AG09319 (cell line): ENCODE measurements at regions not wholly inside any gene's neighbourhood (a gene's known extent, or its start where the extent isn't known, plus 50 kb on each side); places are given as distances from the start of the nearest gene placed in this dataset.

Experiments
- DNase-seq: peaks from one replicate; pipeline ENCODE4 v3.0.0-alpha.2; 2010; ENCODE audit warnings: low read depth; ENCODE audit errors: extremely low read depth
- CTCF ChIP-seq: IDR thresholded peaks from 2 replicates; pipeline ENCODE4 v1.5.1; 2011; ENCODE audit warnings: low read depth, mild to moderate bottlenecking, inconsistent platforms, low read length, moderate library complexity

DNA sequence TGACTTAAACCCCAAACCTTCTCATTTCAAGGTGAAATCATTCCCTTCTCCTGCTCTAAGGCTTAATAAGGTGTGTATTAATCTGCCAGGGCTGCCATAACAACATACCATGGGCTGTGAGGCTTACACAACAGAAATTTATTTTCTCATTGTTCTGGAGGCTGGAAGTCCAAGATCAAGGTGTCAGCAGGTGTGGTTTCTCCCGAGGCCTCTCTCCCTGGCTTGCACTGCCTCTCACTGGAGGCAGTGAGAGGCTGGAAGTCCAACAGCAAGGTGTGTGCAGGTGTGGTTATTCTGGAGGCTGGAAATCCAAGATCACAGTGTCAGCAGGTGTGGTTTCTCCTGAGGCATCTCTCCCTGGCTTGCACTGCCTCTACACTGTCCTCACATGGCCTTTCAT lies 280.3 kb upstream of the TUT7 start:
- TF ChIP-seq CTCF, result no peak
- DNase-seq, result no peak

- no peak for DNase-seq
- no peak for TF ChIP-seq CTCF
These were observed 279.7 kb upstream of the TUT7 start for GRCh38 chr9:86633945-86634344.

DNA sequence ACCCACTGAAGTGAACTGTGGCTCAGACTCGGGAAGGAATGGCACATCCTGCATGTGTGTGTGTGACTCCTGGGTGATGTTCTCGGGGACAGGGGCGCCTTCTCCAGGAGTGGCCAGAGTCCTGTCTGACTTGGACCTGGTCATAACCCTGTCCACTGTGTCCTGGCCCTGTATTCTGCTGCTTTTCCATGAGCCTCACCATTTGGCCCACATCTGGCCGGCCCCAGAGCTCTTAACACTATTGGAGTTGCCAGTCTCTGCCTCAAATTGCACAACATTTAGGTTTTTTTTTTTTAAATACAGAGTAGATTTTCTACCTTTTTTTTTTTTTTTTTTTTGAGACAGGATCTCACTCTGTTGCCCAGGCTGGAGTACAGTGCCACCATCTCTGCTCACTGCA lies 278.3 kb upstream of the TUT7 start:
- no peak for DNase-seq
- TF ChIP-seq CTCF, result no peak

- no peak for DNase-seq
- no peak for TF ChIP-seq CTCF
These were observed 275.3 kb upstream of the TUT7 start for GRCh38 chr9:86629530-86629929.

GRCh38 chr9:86626802-86627201 lies 272.6 kb upstream of the TUT7 start:
- DNase-seq, result no peak
- TF ChIP-seq CTCF, result no peak

DNA sequence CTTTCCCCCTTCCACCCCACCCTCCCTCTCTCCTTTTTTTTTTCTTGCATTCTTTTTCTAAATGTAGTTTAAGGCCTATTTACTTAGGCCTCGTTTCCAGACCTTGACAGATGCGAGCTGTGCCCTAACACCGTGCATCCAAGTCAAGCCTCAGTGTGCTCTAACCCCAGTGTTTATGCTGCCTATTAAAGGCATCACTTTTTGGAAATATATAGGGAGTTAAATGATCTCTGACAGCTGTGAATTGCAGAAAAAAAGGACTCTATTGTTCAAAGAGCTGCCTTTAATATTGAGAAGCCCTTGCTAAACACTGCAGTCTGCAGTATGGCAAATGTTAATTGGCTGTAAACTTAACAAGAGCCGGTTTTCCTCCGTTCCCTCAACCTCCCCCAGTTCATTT lies 270.4 kb upstream of the TUT7 start:
- no peak for TF ChIP-seq CTCF
- no peak for DNase-seq

- peak; percentile 54 for TF ChIP-seq CTCF
- peak; percentile 95 for DNase-seq
These were observed 260.9 kb upstream of the TUT7 start for GRCh38 chr9:86614871-86615849.
